Neural cell (in vitro differentiated cells): ENCODE measurements at regions not wholly inside any gene's neighbourhood (a gene's known extent, or its start where the extent isn't known, plus 50 kb on each side); places are given as distances from the start of the nearest gene placed in this dataset.

ENCODE experiments used
- H2AFZ ChIP-seq: fragments of 200-600, 300-800 bp; sonication (generic), shearing (Covaris generic); 2 replicates; pipeline ENCODE4 v1.6.0; 2014; ENCODE audit warnings: low read depth, mild to moderate bottlenecking, antibody characterized with exemption, low read length, moderate library complexity
- H3F3A ChIP-seq: fragments of 200-600 bp; shearing (Covaris generic); 2 replicates; pipeline ENCODE4 v1.6.1; 2016; ENCODE audit warnings: mild to moderate bottlenecking, moderate library complexity, mixed read lengths, antibody characterized with exemption, low read length; ENCODE audit not compliant: insufficient read depth, poor library complexity, severe bottlenecking
- H3K27ac ChIP-seq: fragments of 200-600, 300-800 bp; sonication (generic), shearing (Covaris generic); 2 replicates; pipeline ENCODE4 v1.5.1; 2014; ENCODE audit warnings: mild to moderate bottlenecking, low read length, moderate library complexity
- H3K27me3 ChIP-seq: fragments of 300-800, 200-600 bp; sonication (generic), shearing (Covaris generic); 2 replicates; pipeline ENCODE4 v1.6.0; 2014; ENCODE audit warnings: mild to moderate bottlenecking, low read depth, low read length, moderate library complexity; ENCODE audit not compliant: insufficient read depth
- H3K36me3 ChIP-seq: fragments of 300-800, 200-600 bp; sonication (generic), shearing (Covaris generic); 2 replicates; pipeline ENCODE4 v1.5.1; 2014; ENCODE audit warnings: mild to moderate bottlenecking, antibody characterized with exemption, low read length, moderate library complexity; ENCODE audit not compliant: insufficient read depth
- H3K4me2 ChIP-seq: fragments of 300-800, 200-600 bp; sonication (generic), shearing (Covaris generic); 2 replicates; pipeline ENCODE4 v1.6.0; 2014; ENCODE audit warnings: mild to moderate bottlenecking, low read length
- H3K4me3 ChIP-seq: fragments of 300-800, 200-600 bp; sonication (generic), shearing (Covaris generic); 2 replicates; pipeline ENCODE4 v1.5.1; 2014; ENCODE audit warnings: mild to moderate bottlenecking, low read length, moderate library complexity
- H3K79me2 ChIP-seq: fragments of 200-600 bp; shearing (Covaris generic); replicated peaks from 2 replicates; pipeline ENCODE4 v1.6.0; 2014; ENCODE audit warnings: mild to moderate bottlenecking, low read length, moderate library complexity; ENCODE audit not compliant: insufficient read depth
- H3K9ac ChIP-seq: fragments of 300-800, 200-600 bp; sonication (generic), shearing (Covaris generic); 2 replicates; pipeline ENCODE4 v1.6.1; 2016; ENCODE audit warnings: mild to moderate bottlenecking, low read length, mixed read lengths
- H3K9me2 ChIP-seq: fragments of 200-600 bp; shearing (Covaris generic); 2 replicates; pipeline ENCODE4 v1.6.1; 2016; ENCODE audit warnings: mild to moderate bottlenecking, low read length, mixed read lengths; ENCODE audit not compliant: insufficient read depth
- H3K9me3 ChIP-seq: fragments of 200-600, 300-800 bp; sonication (generic), shearing (Covaris generic); 2 replicates; pipeline ENCODE4 v1.6.1; 2016; ENCODE audit warnings: mild to moderate bottlenecking, mixed run types, low read length, moderate library complexity, mixed read lengths
- H4K20me1 ChIP-seq: fragments of 200-600 bp; shearing (Covaris generic); 2 replicates; pipeline ENCODE4 v1.6.1; 2016; ENCODE audit warnings: mild to moderate bottlenecking, mixed run types; ENCODE audit not compliant: insufficient read depth
- CTCF ChIP-seq: fragments of 450-650 bp; IDR thresholded peaks from 2 replicates; pipeline ENCODE4 v1.5.1; 2014; ENCODE audit warnings: antibody characterized with exemption, mild to moderate bottlenecking, moderate library complexity; ENCODE audit not compliant: poor library complexity, severe bottlenecking
- EP300 ChIP-seq: fragments of 450-650 bp; conservative IDR thresholded peaks from 2 replicates; pipeline ENCODE4 v1.6.1; 2014; ENCODE audit warnings: antibody characterized with exemption, mild to moderate bottlenecking, moderate library complexity; ENCODE audit not compliant: poor library complexity, severe bottlenecking
- EZH2 ChIP-seq: fragments of 200-600, 300-800 bp; shearing (Covaris generic), sonication (generic); IDR thresholded peaks from 2 replicates; pipeline ENCODE4 v1.6.1; 2014; ENCODE audit warnings: antibody characterized with exemption, low read length, borderline replicate concordance, mild to moderate bottlenecking; ENCODE audit not compliant: insufficient read depth, poor library complexity, severe bottlenecking
- MXI1 ChIP-seq: fragments of 450-650 bp; conservative IDR thresholded peaks from 2 replicates; pipeline ENCODE4 v1.6.1; 2014; ENCODE audit warnings: antibody characterized with exemption, mild to moderate bottlenecking; ENCODE audit not compliant: poor library complexity, severe bottlenecking
- POLR2AphosphoS5 ChIP-seq: IDR thresholded peaks from 2 replicates; pipeline ENCODE4 v1.6.1; 2012
- RAD21 ChIP-seq: fragments of 450-650 bp; conservative IDR thresholded peaks from 2 replicates; pipeline ENCODE4 v1.6.1; 2014; ENCODE audit warnings: antibody characterized with exemption, mild to moderate bottlenecking, moderate library complexity
- REST ChIP-seq: IDR thresholded peaks from 2 replicates; pipeline ENCODE4 v1.6.1; 2012; ENCODE audit warnings: borderline replicate concordance
- SMC3 ChIP-seq: fragments of 450-650 bp; conservative IDR thresholded peaks from 2 replicates; pipeline ENCODE4 v1.6.1; 2014; ENCODE audit warnings: antibody characterized with exemption, mild to moderate bottlenecking, moderate library complexity; ENCODE audit not compliant: poor library complexity
- TAF1 ChIP-seq: IDR thresholded peaks from 2 replicates; pipeline ENCODE4 v1.6.1; 2012; ENCODE audit warnings: low read depth

GRCh38 chr2:144242311-144242710 is 277.6 kb downstream of the ZEB2 start:
- TF ChIP-seq TAF1 (no peak), SMC3 (no peak), POLR2AphosphoS5 (no peak), CTCF (no peak), EZH2 (no peak), MXI1 (no peak), REST (no peak)
- no peaks in the 10 kb centered on the region for H4K20me1 ChIP-seq
- no peaks in the 10 kb centered on the region for H3K36me3 ChIP-seq
- H3K9me2 ChIP-seq, result no peaks in the 10 kb centered on the region
- H3F3A ChIP-seq, result peaks cover 3% of the 10 kb centered on the region
- no peak overlapping the region for H3K4me2 ChIP-seq
- H3K79me2 ChIP-seq, result no peaks in the 10 kb centered on the region
- no peaks in the 10 kb centered on the region for H3K27me3 ChIP-seq
- no peak overlapping the region for H3K27ac ChIP-seq
- H3K4me3 ChIP-seq, result no peak overlapping the region
- no peak overlapping the region for H3K9ac ChIP-seq
- no peaks in the 10 kb centered on the region for H3K9me3 ChIP-seq
- no peak overlapping the region for H2AFZ ChIP-seq

GRCh38 chr2:144241801-144242200 is 278.1 kb downstream of the ZEB2 start:
- Histone ChIP-seq H3K9me3 (no peaks in the 10 kb centered on the region), H4K20me1 (no peaks in the 10 kb centered on the region), H3K9me2 (no peaks in the 10 kb centered on the region), H3K79me2 (no peaks in the 10 kb centered on the region), H3K4me2 (no peak overlapping the region), H3K36me3 (no peaks in the 10 kb centered on the region), H3K9ac (no peak overlapping the region), H3K27me3 (no peaks in the 10 kb centered on the region), H3F3A (peaks cover 3% of the 10 kb centered on the region), H2AFZ (no peak overlapping the region), H3K4me3 (no peak overlapping the region), H3K27ac (no peak overlapping the region)
- no peak for TF ChIP-seq RAD21
- no peak for TF ChIP-seq TAF1
- TF ChIP-seq CTCF, result no peak
- TF ChIP-seq EP300, result no peak
- no peak for TF ChIP-seq EZH2
- no peak for TF ChIP-seq REST
- no peak for TF ChIP-seq MXI1
